HG02870 (cell line): ENCODE measurements at regions not wholly inside any gene's neighbourhood (a gene's known extent, or its start where the extent isn't known, plus 50 kb on each side); places are given as distances from the start of the nearest gene placed in this dataset.

Source experiments
- ATAC-seq: cut with Tn5 transposase; IDR thresholded peaks from one replicate; pipeline ENCODE4 v1.9.1; 2021; ENCODE audit warnings: mild to moderate bottlenecking, moderate library complexity; ENCODE audit not compliant: unreplicated experiment

- peak; percentile 90 for ATAC-seq
Measured at GRCh38 chr7:96495751-96496216, 173.9 kb upstream of the SLC25A13 start.

- no peak for ATAC-seq
Measured at GRCh38 chr7:96486681-96487080, 164.8 kb upstream of the SLC25A13 start.

GRCh38 chr7:96484845-96485244, 162.9 kb upstream of the SLC25A13 start:
- ATAC-seq = no peak

GRCh38 chr7:96484091-96484490, 162.2 kb upstream of the SLC25A13 start:
- ATAC-seq = no peak

GRCh38 chr7:96481796-96482195, 159.9 kb upstream of the SLC25A13 start:
- ATAC-seq = no peak

- no peak for ATAC-seq
Measured at GRCh38 chr7:96479015-96479645, 157.2 kb upstream of the SLC25A13 start.

GRCh38 chr7:96471606-96472005, 149.7 kb upstream of the SLC25A13 start:
- ATAC-seq = no peak

- no peak for ATAC-seq
Measured at GRCh38 chr7:96452146-96452545, 130.2 kb upstream of the SLC25A13 start.

- no peak for ATAC-seq
Measured at GRCh38 chr7:96449094-96449493, 127.2 kb upstream of the SLC25A13 start.

GRCh38 chr7:96447109-96447645, 125.3 kb upstream of the SLC25A13 start:
- ATAC-seq = no peak

GRCh38 chr7:96441436-96442084, 119.7 kb upstream of the SLC25A13 start:
- ATAC-seq = no peak

GRCh38 chr7:96440328-96440727, 118.4 kb upstream of the SLC25A13 start:
- ATAC-seq = no peak

GRCh38 chr7:96436880-96437279, 115.0 kb upstream of the SLC25A13 start:
- ATAC-seq = no peak

GRCh38 chr7:96430356-96430755, 108.5 kb upstream of the SLC25A13 start:
- ATAC-seq = no peak

- no peak for ATAC-seq
Measured at GRCh38 chr7:96427143-96427542, 105.2 kb upstream of the SLC25A13 start.

GRCh38 chr7:96426685-96427084, 104.8 kb upstream of the SLC25A13 start:
- ATAC-seq = no peak

GRCh38 chr7:96426027-96426426, 104.1 kb upstream of the SLC25A13 start:
- no peak for ATAC-seq

- no peak for ATAC-seq
Measured at GRCh38 chr7:96424411-96424810, 102.5 kb upstream of the SLC25A13 start.

GRCh38 chr7:96422388-96422787, 100.5 kb upstream of the SLC25A13 start:
- no peak for ATAC-seq

GRCh38 chr7:96418581-96418980, 96.7 kb upstream of the SLC25A13 start:
- ATAC-seq = no peak

GRCh38 chr7:96417784-96418183, 95.9 kb upstream of the SLC25A13 start:
- no peak for ATAC-seq

- ATAC-seq = no peak
Measured at GRCh38 chr7:96416599-96416998, 94.7 kb upstream of the SLC25A13 start.
